CD4-positive, alpha-beta T cell treated with Interleukin-17A for 1 hour (primary cell): ENCODE measurements at regions not wholly inside any gene's neighbourhood (a gene's known extent, or its start where the extent isn't known, plus 50 kb on each side); places are given as distances from the start of the nearest gene placed in this dataset.

Experiments
- DNase-seq: peaks from one replicate; pipeline ENCODE4 v3.0.0-alpha.2; 2020

- DNase-seq, result no peak
Observed at GRCh38 chr4:14596028-14596427, 406.3 kb upstream of the CPEB2 start.

DNA sequence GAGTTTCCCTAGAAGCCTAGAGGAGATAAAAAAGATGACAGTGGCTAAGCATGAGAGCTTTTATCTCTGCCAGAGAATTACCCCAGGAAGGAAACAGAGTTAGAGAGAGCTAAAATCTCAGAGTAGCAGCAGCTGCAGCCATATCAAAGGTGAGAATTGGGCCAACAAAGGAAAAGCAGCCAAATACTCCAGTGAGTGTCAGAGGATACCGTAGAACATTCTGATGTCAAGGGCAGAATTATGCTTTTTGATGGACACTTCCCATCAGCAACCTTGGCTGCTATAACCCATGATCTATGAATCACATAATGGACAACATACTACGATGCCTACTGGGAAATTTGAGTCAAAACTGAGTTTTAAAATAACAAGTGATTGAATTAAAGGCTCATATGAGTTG lies 405.8 kb upstream of the CPEB2 start:
- no peak for DNase-seq

- DNase-seq, result no peak
Observed at GRCh38 chr4:14596904-14597303, 405.4 kb upstream of the CPEB2 start.

DNA sequence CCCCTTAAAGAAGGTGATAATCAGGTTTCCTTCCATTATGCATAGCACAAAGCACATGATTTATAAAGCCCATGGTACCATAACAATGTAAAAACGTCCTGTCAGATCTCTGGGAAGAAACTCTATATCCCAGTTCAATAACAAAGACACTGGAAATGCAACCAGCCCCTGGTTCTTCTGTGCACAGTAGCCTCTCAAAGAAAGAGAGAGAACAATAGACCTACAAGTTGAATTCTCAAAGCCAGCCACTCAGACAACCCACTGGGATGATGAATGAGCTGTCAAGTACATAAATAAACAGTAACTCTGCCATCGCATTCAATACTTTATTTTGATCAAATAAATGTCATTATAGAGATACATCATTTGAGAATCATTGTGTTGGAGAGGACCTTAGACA lies 400.1 kb upstream of the CPEB2 start:
- no peak for DNase-seq

DNA sequence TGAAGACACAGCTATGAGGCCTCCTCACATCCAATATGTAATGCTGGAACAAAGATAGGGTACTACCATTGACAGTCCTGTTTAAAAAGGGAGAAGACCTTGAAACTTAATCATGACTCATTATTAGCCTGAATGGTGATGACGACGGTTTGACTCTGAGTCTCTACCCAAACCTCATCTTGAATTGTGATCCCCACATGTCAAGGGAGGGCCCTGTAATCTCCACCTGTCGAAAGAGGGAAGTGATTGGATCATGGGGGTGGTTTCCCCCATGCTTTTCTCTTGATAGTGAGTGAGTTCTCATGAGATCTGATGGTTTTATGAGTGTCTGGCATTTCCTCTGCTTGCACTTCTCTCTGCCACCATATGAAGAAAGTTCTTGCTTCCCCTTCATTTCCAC lies 395.3 kb upstream of the CPEB2 start:
- no peak for DNase-seq

- no peak for DNase-seq
Observed at GRCh38 chr4:14607578-14607977, 394.7 kb upstream of the CPEB2 start.

- DNase-seq, result no peak
Observed at GRCh38 chr4:14608630-14609029, 393.7 kb upstream of the CPEB2 start.

- no peak for DNase-seq
Observed at GRCh38 chr4:14614840-14615239, 387.4 kb upstream of the CPEB2 start.

DNA sequence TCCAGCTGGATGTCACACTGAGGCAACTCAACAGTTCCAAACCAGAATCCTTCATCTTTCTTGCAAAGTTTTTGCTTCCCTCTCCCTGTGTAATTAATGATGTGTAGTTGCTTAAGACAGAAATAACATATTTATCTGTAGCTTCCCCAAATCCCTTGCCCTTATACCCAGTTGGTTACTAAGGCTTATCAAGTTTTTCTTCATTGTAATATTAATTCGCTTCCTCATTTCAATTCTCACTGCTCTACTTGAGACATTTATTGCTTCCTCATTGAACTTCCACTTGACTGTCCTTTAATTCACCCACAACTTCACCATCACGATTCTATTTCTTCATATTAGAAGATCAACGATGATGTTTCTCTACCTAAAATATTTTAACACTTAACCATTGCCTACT lies 386.6 kb upstream of the CPEB2 start:
- DNase-seq, result no peak

DNA sequence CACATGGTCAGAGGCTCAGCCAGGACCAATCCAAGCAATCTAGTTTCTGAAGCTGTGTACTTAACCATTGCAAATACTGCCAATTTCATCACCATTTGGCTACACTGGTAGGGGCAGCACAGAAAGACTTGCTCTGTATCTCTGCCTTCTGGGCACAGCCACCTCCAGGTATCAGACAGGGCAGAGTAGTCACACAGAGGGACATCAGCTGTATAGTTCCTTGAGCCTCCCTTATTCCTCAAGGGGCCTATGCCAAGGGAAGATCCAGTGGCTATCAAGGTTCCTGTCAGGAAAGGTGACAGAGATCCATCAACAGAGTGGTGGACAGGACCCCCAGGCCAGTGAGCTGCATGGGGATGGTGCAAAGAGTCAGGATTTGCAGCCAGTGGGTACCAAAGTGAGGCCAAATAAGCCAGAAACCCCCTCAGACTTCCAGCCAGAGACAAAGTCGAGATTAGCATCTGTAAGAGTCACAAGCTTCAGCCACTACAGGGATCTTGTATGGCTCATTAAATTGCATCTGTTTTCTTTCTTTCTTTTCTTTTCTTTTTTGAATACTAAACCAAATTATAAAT lies 381.6 kb upstream of the CPEB2 start:
- no peak for DNase-seq

DNA sequence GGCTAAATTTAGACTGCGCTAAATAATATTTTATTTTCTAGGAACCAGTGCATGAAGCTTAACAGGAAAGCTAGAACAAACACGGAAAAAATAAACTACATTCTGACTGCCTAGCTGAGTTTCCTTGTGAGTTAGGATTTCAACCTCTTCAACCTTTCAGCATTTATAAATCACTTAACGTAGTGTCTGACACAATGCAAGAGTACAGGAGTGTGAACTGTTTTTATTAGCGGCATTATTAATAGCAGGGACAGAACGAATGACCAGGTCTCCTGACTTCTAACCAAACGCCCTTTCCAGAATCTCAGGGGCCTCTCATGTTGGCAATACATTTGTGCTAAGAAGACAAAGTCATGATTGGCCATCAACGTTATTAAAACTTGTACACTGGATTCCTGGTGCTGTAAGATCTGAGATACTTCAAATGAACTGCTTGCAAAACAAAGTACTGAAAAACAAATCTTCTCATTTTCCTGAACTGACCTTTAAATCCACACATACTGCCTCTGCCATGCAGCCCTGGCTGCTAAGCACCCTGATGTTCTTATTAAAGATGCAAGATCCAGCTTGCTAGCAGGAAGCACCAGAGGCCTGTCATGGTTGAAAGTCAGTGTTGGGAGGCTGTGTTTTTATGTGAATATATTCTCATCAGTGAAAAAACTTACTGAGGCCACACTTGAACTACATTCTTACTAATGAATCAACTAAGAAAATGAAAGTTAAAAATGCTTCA lies 380.4 kb upstream of the CPEB2 start:
- no peak for DNase-seq

GRCh38 chr4:14627038-14627437 lies 375.2 kb upstream of the CPEB2 start:
- no peak for DNase-seq

DNA sequence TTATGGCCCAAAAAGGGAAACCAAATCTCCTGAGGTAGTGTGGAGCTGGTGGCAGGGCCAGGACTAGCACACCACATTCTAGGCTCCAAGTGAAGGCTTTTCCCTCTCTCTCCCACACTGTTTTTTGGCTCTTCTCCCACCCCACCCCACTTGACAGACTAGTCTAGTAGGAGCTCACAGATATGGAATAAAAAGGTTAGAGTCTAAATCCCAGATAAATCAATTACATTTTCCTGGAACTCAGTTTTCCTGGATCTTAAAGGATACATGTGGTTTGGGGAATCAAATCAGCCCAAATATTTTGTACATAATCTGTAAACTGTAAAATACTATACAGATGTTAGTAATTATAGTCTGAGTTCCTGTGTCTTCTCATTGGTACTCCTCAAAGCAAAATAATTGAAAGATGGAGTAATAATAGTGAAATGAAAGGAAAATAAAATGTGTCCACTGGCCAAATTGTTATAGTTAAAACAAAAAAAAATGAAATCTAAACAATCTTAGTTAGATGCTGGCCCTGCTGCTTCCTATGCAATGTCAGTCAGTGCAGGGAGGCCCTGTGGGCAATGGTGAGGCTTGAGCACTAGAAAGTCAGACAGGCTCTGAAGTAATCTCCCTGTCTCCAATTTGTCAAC lies 370.4 kb upstream of the CPEB2 start:
- no peak for DNase-seq

- no peak for DNase-seq
Observed at GRCh38 chr4:14636563-14636962, 365.7 kb upstream of the CPEB2 start.

DNA sequence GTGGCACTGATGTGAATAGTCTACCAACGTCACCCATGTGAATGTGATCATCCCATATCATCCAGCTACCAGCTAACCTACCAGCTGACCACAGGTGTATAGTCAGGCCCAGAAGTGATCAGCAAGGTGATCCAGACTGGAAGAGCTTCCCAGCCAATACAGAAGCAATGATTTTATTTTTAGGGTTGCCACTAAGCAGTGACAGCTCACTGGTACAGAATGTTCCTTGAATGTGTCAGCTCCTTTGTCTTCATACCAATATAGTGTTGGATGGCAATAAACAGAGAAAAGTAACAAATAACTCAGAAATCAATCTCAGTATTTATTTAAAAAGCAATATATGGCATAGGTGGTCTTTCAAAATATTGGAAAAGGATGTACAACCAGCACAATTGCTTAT lies 361.8 kb upstream of the CPEB2 start:
- DNase-seq, result no peak

DNA sequence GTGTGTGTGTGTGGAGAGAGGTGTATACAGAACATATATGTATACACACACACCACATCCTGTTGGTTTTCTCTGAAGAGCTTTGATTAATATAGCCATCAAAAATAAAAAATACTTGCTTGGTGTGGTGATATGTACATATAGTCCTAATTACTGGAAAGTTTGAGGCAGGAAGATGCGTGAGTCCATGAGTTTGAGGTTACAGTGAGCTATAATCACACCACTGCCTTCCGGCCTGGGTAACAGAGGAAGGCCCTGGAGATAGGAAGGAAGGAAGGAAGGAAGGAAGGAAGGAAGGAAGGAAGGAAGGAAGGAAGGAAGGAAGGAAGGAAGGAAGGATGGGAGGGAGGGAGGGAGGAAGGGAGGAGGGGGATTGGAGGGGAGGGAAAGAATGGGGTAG lies 360.4 kb upstream of the CPEB2 start:
- no peak for DNase-seq

DNA sequence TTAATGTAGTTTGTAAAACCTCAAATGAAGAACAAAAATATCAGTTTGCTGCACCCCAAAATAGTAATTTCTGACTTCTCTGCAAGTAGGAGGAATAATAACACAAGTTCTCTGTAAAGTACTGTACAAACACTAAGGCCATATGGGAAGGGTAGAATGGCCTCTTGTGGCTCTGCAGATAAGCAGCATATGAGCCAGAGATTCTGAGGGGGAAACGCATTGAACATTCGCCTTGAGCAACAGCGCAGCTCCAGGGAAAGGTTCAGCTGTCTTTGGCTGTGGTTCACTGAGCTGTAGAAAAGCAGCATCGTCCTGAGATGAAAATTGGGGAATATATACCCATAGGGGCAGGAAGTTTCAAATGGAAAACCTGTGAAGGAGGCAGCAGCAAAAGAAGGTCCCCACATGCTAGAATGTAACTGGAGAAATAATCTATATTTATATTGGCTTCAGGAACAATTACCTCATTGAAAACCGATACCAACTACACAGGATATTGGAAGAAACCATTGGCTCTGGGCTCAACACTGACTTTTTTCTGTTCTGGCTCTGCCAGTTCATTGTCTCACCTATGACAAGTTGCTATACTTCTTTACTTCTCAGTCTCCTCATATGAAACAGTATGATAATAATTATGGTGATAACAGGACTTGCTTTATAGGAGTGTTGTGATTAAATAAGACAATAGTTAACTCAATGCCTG lies 357.6 kb upstream of the CPEB2 start:
- DNase-seq, result no peak

GRCh38 chr4:14646831-14647230 lies 355.4 kb upstream of the CPEB2 start:
- no peak for DNase-seq

GRCh38 chr4:14650127-14650526 lies 352.2 kb upstream of the CPEB2 start:
- no peak for DNase-seq

DNA sequence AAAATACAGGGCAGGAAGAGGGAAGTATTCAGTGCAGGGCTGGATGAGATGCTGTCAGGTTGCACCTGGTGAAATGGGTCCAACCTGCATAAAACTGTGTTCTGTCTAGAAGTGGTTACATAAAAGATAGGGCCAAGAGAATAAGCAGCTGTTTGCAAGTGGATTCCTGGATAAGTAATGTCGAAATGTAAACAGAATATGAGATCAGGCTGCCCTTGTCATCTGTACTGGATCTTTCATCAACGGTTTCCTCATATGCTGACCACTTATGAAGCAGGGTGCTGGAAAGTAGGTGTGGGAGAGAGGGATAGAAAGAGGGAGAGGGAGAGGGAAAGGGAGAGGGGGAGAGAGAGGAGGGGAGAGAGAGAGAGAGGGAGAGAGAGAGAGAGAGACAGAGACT lies 349.8 kb upstream of the CPEB2 start:
- DNase-seq, result no peak

DNA sequence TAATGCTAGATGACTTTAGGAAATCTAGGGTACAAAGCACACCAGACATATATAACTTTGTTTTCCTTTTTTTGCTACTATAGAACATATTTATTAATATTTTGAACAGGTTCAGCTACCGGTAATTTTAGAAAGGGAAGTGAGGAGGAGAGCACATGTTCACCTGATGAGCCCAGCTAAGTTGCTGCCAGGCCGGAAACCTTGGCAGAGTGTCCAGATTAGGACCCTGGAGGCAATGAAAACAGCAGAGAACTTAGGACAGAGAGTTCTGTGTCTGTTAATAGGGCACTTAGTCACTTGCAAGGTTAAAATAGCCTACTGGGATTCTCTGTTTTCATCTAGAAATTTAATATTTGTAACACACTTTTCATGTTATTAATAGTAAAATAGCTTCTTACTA lies 348.9 kb upstream of the CPEB2 start:
- no peak for DNase-seq

DNA sequence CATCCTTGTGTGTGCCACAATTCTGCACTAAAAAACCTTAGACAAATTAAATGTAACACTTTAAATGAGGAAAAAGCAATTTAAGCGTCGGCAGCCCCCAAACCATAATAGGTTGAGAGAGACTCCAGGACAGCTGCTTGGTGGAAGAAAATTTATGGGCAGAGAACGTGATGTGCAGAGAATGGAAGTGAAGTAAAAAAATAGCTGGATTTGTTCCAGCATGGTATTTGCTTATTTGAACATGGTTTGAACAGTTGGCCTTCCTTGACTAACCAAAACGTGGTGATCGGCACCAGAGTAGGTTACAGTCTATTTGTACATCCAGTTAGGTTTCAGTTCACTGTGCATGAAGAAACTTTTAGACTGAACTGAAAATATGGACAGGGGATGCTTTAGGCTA lies 343.0 kb upstream of the CPEB2 start:
- DNase-seq, result no peak

DNA sequence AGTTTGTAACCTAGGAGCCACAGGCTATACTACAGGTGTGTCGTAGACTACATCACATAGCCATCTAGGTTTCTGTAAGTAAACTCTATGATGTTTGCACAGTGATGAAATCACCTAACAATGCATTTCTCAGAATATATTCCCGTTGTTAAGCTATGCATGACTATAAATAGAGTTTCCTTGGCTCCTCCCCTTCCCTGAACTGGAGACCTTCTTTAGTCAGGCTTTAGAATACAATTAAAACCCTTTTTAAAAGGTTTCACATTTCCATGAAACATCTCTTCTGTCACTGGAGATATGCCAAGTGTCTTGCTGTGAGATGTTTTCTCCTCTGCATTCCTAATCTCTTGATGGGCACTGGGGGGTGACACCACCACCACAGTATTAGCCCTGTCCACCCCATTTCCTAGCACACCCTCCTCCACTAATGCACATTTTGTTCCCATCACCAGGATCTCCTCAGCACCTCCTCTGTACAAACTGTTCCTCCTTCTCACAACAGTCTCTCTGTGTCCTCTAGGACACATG lies 334.6 kb upstream of the CPEB2 start:
- DNase-seq, result no peak

DNA sequence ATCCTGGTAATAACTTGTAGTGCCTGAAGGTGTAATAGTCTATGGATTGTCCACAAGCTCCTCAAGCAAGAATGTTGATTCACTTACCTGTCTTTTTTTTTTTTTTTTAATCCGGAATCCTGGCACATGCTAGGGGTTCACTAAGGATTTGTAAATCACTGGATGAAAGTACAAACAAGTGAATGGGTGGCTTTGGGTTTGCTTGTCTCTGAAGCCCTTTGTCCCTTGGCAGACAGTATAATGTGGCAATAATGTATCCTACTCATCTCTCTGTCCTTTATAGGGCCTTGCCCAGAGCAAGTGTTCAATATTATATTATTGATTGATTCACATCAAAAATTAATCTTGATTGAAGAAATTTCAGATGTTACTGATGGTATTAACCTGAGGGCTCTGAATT lies 334.0 kb upstream of the CPEB2 start:
- no peak for DNase-seq
